ENCODE measurements at regions not wholly inside any gene's neighbourhood (a gene's known extent, or its start where the extent isn't known, plus 50 kb on each side); places are given as distances from the start of the nearest gene placed in this dataset.

DNA sequence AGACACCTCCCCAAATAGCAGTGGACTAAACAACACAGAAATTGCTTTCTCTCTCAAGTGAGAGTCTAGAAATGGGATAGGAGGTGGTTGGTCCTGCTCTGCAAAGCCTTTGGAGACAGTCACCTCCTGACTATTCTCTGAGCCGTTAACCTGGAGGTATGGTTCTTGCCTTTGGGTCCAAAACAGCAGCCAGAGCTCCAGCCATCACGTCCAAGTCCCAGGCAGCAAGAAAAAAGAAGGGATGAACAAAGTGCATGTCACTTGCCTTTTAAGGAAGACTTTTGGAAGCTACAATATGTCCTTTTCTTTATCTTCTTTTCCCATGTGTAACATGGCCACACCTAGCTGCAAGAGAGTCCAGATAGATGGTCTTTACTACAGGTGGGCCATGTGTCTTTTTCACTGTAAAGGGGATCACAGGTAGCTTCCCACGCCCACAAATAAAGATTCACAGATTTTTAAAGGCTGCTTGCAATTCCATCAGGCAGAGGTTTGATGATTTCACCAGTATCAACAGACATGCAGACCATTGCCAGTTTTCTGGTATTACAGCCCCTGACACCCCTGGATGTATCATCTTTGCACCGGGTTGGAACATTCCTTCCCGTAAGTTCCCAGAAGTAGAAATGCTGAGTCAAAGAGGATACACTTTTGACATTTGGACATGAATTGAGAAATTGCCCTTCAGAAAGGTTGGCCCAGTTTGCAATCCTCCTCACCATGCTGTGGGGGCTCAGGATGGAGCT lies 66.0 kb downstream of the MYEOV start:
- Mint-ChIP-seq H3K4me3 (ENCODE audit: unreplicated experiment) (no peak overlapping the region), H3K36me3 (ENCODE audit: low read depth) (no peaks in the 10 kb centered on the region), H3K27ac (ENCODE audit: unreplicated experiment) (no peak overlapping the region), H3K27me3 (ENCODE audit: low read depth) (no peaks in the 10 kb centered on the region), H3K4me1 (ENCODE audit: low read depth) (peaks cover 7% of the 10 kb centered on the region), H3K9me3 (ENCODE audit: low read depth) (peaks cover 4% of the 10 kb centered on the region)
- peak; percentile 6 for DNase-seq (ENCODE audit: low spot score)
- TF ChIP-seq, protein P1, sequence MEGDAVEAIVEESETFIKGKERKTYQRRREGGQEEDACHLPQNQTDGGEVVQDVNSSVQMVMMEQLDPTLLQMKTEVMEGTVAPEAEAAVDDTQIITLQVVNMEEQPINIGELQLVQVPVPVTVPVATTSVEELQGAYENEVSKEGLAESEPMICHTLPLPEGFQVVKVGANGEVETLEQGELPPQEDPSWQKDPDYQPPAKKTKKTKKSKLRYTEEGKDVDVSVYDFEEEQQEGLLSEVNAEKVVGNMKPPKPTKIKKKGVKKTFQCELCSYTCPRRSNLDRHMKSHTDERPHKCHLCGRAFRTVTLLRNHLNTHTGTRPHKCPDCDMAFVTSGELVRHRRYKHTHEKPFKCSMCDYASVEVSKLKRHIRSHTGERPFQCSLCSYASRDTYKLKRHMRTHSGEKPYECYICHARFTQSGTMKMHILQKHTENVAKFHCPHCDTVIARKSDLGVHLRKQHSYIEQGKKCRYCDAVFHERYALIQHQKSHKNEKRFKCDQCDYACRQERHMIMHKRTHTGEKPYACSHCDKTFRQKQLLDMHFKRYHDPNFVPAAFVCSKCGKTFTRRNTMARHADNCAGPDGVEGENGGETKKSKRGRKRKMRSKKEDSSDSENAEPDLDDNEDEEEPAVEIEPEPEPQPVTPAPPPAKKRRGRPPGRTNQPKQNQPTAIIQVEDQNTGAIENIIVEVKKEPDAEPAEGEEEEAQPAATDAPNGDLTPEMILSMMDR (IDR thresholded peaks at IDR 0.05), result no peak

DNA sequence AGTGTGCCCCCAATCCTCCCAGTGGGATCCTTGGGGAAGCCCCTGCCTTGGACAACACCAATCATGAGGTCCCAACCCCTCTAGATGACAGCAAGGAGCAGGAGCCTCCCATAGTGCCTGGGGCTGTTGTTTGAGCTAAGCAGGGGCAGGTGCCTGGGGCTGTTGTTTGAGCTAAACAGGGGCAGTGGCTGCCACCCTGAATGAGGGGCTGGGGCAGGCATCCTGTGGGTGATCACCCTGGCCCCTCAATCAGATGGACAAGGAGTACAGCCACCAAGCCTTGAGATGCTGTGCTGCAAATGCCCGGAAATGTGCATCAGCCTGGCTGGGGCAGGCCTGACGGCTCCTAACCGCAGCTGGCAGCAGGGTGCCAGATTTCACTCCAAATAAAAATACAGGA lies 66.7 kb downstream of the MYEOV start:
- Mint-ChIP-seq H3K27me3 (ENCODE audit: low read depth) (no peaks in the 10 kb centered on the region), H3K4me3 (ENCODE audit: unreplicated experiment) (no peak overlapping the region), H3K36me3 (ENCODE audit: low read depth) (no peaks in the 10 kb centered on the region)

DNA sequence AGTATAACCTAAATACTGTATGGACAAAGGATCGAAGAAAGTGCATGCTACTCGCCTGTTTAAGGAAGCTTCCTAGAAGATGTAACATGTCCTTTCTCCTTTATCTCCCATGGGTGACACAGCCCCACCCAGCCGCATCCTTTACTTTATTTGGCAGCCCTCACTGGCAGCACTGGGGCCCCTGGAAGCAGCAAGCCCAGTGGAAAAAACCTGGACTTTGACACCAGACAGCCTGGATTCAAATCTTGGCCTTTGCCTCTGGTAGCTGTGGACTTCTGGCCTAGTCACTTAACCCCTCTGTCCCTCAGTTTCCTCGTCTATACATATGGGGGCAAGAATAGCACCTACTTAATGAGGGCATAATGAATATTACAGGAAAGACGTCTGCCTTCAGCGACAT lies 67.1 kb downstream of the MYEOV start:
- Mint-ChIP-seq H3K9me3 (ENCODE audit: low read depth) (peaks cover 4% of the 10 kb centered on the region), H3K27me3 (ENCODE audit: low read depth) (no peaks in the 10 kb centered on the region), H3K27ac (ENCODE audit: unreplicated experiment) (no peak overlapping the region), H3K36me3 (ENCODE audit: low read depth) (no peaks in the 10 kb centered on the region), H3K4me3 (ENCODE audit: unreplicated experiment) (no peak overlapping the region), H3K4me1 (ENCODE audit: low read depth) (peaks cover 7% of the 10 kb centered on the region)
- TF ChIP-seq, protein P1 (IDR thresholded peaks at IDR 0.05), result no peak
- peak; percentile 35 for DNase-seq (ENCODE audit: low spot score)

More for the DNA sequence above, 66.7 kb downstream of the MYEOV start:
- peak; percentile 54 for DNase-seq (ENCODE audit: low spot score)
- Mint-ChIP-seq H3K9me3 (ENCODE audit: low read depth) (peaks cover 4% of the 10 kb centered on the region), H3K27ac (ENCODE audit: unreplicated experiment) (no peak overlapping the region), H3K4me1 (ENCODE audit: low read depth) (peaks cover 7% of the 10 kb centered on the region)
- TF ChIP-seq, protein P1 (IDR thresholded peaks at IDR 0.05), result no peak

DNA sequence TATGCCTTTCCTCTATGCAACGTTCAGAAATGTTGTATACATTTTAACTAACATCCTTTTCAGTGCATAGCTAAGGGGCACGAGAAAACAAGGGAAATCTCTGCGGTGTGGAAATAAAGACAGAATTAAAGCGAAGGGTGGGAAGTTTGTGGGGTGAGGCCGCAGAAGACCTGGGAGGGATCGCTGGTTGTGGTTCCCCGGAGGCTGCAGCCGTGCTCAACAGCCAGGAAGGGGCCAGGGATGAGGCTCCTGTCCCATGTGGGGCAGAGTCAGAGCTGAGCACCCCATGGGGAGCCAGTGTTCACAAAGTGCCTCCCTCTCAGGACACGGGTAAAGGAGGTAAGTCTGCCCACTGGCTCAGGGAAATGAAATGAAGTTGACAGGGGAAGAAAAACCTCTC lies 67.5 kb downstream of the MYEOV start:
- no peak overlapping the region for H3K27ac Mint-ChIP-seq (ENCODE audit: unreplicated experiment)
- no peak for DNase-seq (ENCODE audit: low spot score)
- H3K9me3 Mint-ChIP-seq (ENCODE audit: low read depth), result peaks cover 4% of the 10 kb centered on the region
- no peak overlapping the region for H3K4me3 Mint-ChIP-seq (ENCODE audit: unreplicated experiment)
- H3K4me1 Mint-ChIP-seq (ENCODE audit: low read depth), result peaks cover 7% of the 10 kb centered on the region
- H3K36me3 Mint-ChIP-seq (ENCODE audit: low read depth), result no peaks in the 10 kb centered on the region
- no peaks in the 10 kb centered on the region for H3K27me3 Mint-ChIP-seq (ENCODE audit: low read depth)
- TF ChIP-seq, protein P1 (IDR thresholded peaks at IDR 0.05), result no peak

DNA sequence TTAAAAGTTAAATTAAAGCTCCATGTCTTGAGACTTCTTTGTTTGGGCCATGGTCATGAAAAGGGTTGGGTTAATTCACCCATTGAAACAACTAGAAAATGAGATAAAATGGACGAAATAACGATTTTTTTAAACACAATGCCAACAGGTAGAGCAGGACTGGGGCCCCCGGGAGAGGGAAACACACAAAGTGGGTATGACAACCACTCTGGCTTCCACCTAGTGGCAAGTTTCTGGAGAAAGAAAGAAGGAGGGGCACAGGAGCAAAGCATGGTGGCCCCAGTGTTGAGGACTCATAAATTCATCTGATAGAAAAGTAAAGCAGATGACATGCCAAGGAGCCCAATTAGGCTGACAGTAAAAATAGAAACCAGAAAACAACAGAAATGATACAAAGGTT lies 68.4 kb downstream of the MYEOV start:
- TF ChIP-seq, protein P1 (IDR thresholded peaks at IDR 0.05), result peak; percentile 25

More for the DNA sequence above, 68.4 kb downstream of the MYEOV start:
- peak; percentile 17 for DNase-seq (ENCODE audit: low spot score)
- Mint-ChIP-seq H3K36me3 (ENCODE audit: low read depth) (no peaks in the 10 kb centered on the region), H3K4me3 (ENCODE audit: unreplicated experiment) (no peak overlapping the region), H3K27ac (ENCODE audit: unreplicated experiment) (no peak overlapping the region), H3K27me3 (ENCODE audit: low read depth) (no peaks in the 10 kb centered on the region), H3K9me3 (ENCODE audit: low read depth) (peaks cover 4% of the 10 kb centered on the region), H3K4me1 (ENCODE audit: low read depth) (peaks cover under 1% of the 10 kb centered on the region)

Measured in chondrocyte (in vitro differentiated cells).